GM21528 (cell line): ENCODE measurements at regions not wholly inside any gene's neighbourhood (a gene's known extent, or its start where the extent isn't known, plus 50 kb on each side); places are given as distances from the start of the nearest gene placed in this dataset.

Experiments
- ATAC-seq: cut with Tn5 transposase; IDR thresholded peaks from one replicate; pipeline ENCODE4 v1.9.1; 2021; ENCODE audit warnings: mild to moderate bottlenecking, moderate library complexity; ENCODE audit not compliant: unreplicated experiment, low FRiP score

- no peak for ATAC-seq
These were observed 88.8 kb upstream of the SLC24A5 start for GRCh38 chr15:48031973-48032372.

DNA sequence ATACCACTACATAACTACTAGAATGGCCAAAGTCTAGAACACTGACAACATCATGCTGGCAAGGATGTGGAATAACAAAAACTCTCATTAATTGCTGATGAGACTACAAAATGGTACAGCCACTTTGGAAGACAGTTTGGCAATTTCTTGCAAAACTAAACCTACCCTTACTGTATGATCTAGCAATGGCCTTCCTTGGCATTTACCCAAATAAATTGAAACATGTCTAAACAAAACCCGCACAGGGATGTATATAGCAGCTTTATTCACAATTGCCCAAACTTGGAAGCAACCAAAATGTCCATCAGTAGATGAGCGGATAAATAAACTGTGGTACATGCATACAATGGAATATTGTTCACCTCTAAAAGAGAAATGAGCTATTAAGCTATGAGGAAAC is 87.9 kb upstream of the SLC24A5 start:
- no peak for ATAC-seq

GRCh38 chr15:48038221-48038620 is 82.6 kb upstream of the SLC24A5 start:
- ATAC-seq = no peak

GRCh38 chr15:48040166-48040817 is 80.5 kb upstream of the SLC24A5 start:
- ATAC-seq = no peak

DNA sequence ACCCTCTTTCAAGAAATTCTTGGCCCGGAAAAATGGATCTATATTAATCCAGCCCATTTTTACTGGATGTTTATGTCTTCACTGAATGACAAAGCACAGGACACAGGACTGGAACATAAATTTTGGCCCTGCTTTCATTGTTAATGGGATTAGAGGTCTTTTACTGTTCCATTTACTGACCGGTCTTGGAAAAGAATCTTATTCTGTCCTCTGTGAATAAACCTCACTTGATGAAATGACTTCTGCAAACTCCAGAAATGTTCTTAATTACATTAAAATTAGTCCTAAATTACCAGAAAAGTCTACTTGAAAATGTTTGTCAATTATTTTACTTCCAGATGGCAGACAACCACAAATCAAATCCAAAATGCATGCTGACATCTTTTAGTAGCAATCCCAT is 79.3 kb upstream of the SLC24A5 start:
- no peak for ATAC-seq

GRCh38 chr15:48046813-48047438 is 73.9 kb upstream of the SLC24A5 start:
- ATAC-seq = no peak

DNA sequence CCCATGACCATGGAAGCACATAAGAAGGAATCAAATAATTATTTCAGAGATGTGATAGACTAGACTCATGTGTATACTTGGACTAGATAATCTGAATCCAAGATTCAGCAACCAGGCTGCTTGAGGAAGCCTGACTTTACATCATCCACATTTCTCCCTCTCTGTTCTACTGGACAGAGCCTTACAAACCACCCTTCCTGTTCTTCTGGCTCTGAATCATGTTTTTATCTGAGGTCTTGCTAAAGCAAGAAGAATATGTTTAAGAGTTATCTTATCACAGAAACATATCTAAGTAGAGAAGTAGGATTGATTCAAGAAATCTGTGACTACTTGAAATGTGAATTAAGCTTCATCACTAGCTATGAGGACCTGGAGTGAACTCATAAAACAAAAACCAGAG is 71.1 kb upstream of the SLC24A5 start:
- no peak for ATAC-seq

DNA sequence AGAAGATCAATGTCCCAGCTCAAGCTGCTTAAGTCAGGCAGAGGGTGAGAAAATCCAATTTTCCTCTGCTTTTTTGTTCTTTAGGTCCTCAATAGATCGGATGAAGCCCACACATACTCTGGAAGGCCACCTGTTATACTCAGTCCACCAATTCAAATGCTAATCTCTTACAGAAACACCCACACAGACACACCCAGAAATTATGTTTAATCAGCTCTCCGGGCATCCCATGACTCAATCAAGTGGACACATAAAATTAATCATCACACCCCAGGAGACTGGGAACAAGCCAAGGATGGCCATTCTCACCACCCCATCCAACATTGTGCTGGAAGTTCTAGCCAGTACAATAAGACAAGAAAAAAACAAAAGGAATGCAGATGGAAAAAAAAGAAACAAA is 67.8 kb upstream of the SLC24A5 start:
- ATAC-seq = no peak

- ATAC-seq = no peak
These were observed 62.4 kb upstream of the SLC24A5 start for GRCh38 chr15:48058371-48058770.

GRCh38 chr15:48059791-48060190 is 61.0 kb upstream of the SLC24A5 start:
- no peak for ATAC-seq

DNA sequence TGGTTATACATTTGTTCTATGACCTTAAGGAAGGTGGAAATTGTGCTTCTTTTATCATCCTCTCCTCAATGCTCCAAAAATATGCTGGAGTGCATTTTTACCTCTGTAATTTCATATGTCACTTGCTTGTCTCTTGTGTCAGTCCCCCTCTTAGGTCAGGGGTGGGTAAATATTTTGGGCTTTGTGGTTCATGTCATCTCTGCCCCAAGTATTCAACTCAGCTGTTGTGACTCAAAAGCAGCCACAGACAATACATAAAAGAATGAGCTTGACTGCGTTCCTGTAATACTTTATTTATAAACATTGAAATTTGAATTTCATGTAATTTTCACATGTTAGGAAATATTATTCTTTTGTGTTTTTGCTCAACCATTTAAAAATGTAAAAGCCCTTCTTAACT is 60.4 kb upstream of the SLC24A5 start:
- ATAC-seq = no peak

GRCh38 chr15:48061605-48062004 is 59.2 kb upstream of the SLC24A5 start:
- ATAC-seq = no peak

DNA sequence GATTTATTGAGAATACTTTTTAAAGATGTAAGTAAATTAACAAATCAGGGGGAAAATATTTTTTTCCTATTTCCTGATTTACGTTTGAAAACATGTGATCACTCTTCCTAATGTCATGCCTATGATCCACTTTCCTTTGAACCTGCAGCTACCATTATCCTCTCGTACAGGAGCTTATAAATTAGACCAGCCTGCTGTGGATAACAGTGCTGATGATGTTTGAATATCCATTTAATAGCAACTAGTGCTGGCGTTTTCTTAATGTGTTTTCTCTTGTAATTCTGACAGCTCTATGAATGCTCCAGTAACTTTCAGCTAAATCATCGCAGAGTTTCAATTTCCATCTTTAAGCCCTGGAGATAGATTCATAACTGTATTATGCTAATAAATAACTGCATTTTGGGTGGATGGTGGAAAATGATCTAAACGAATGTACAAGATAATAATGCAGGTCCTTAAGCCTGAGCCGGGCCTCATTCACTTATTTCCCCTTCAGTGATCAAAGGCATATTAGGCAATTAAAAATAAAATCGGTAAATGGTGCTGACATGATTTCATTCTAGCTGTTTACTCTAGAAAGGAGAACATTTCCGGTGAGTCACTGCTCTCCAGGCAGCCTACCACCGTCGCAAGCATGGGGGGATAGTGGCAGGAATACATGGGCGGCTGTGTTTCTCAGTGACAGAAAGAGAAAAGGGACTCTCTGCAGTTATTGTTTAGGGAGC is 58.5 kb upstream of the SLC24A5 start:
- ATAC-seq = no peak

GRCh38 chr15:48063411-48063985 is 57.3 kb upstream of the SLC24A5 start:
- ATAC-seq = no peak

GRCh38 chr15:48064421-48064820 is 56.4 kb upstream of the SLC24A5 start:
- no peak for ATAC-seq

GRCh38 chr15:48066456-48066855 is 54.3 kb upstream of the SLC24A5 start:
- ATAC-seq = no peak
